Trophoblast cell (in vitro differentiated cells and primary cell): ENCODE measurements at regions not wholly inside any gene's neighbourhood (a gene's known extent, or its start where the extent isn't known, plus 50 kb on each side); places are given as distances from the start of the nearest gene placed in this dataset.

Source experiments
- DNase-seq, 2 donors: peaks; one replicate each; pipeline ENCODE4 v3.0.0-alpha.2; 2016
- H2AFZ ChIP-seq: 2 replicates; pipeline ENCODE4 v1.6.1; 2013; ENCODE audit warnings: low read length, moderate library complexity, mild to moderate bottlenecking; ENCODE audit not compliant: insufficient read depth, poor library complexity
- H2AK5ac ChIP-seq: 2 replicates; pipeline ENCODE4 v1.6.1; 2013; ENCODE audit warnings: mild to moderate bottlenecking, low read length
- H2BK120ac ChIP-seq: 2 replicates; pipeline ENCODE4 v1.6.1; 2013; ENCODE audit warnings: low read length, mild to moderate bottlenecking, moderate library complexity; ENCODE audit not compliant: insufficient read depth, poor library complexity
- H2BK12ac ChIP-seq: 2 replicates; pipeline ENCODE4 v1.6.1; 2013; ENCODE audit warnings: mild to moderate bottlenecking, low read length, moderate library complexity
- H2BK5ac ChIP-seq: 2 replicates; pipeline ENCODE4 v1.6.1; 2013; ENCODE audit warnings: low read length, low read depth, moderate library complexity, mild to moderate bottlenecking; ENCODE audit not compliant: poor library complexity
- H3K14ac ChIP-seq: 2 replicates; pipeline ENCODE4 v1.6.1; 2013; ENCODE audit warnings: mild to moderate bottlenecking, low read length
- H3K18ac ChIP-seq: 2 replicates; pipeline ENCODE4 v1.6.1; 2013; ENCODE audit warnings: mild to moderate bottlenecking, low read length
- H3K23ac ChIP-seq: 2 replicates; pipeline ENCODE4 v1.6.1; 2013; ENCODE audit warnings: low read length
- H3K27ac ChIP-seq: 2 replicates; pipeline ENCODE4 v1.5.1; 2013; ENCODE audit warnings: low read depth, mild to moderate bottlenecking, inconsistent platforms, low read length, moderate library complexity
- H3K27me3 ChIP-seq: 2 replicates; pipeline ENCODE4 v1.6.1; 2013; ENCODE audit warnings: inconsistent platforms, mild to moderate bottlenecking, low read length, moderate library complexity; ENCODE audit not compliant: insufficient read depth
- H3K36me3 ChIP-seq, 2 experiments: 1 replicate in 1 of 2; 2 replicates in 1 of 2; pipeline ENCODE4 v1.6.1; 2013; ENCODE audit warnings: low read length in 2 of 2, mild to moderate bottlenecking in 2 of 2, moderate library complexity in 1 of 2; ENCODE audit not compliant: insufficient read depth in 2 of 2, control insufficient read depth in 1 of 2
- H3K4ac ChIP-seq: 2 replicates; pipeline ENCODE4 v1.6.1; 2013; ENCODE audit warnings: low read depth, mild to moderate bottlenecking, low read length, moderate library complexity
- H3K4me1 ChIP-seq, 2 experiments: 1 replicate in 1 of 2; 2 replicates in 1 of 2; pipeline ENCODE4 v1.6.1; 2013; ENCODE audit warnings: low read length in 2 of 2, mild to moderate bottlenecking in 2 of 2, moderate library complexity in 1 of 2; ENCODE audit not compliant: insufficient read depth in 2 of 2, control insufficient read depth in 1 of 2
- H3K4me2 ChIP-seq: 2 replicates; pipeline ENCODE4 v1.6.1; 2013; ENCODE audit warnings: inconsistent platforms, mild to moderate bottlenecking, low read length, moderate library complexity
- H3K4me3 ChIP-seq: 2 replicates; pipeline ENCODE4 v1.5.1; 2013; ENCODE audit warnings: mild to moderate bottlenecking, low read depth, low read length, inconsistent platforms
- H3K79me1 ChIP-seq: one replicate; pipeline ENCODE4 v1.6.1; 2013; ENCODE audit warnings: low read length
- H3K79me2 ChIP-seq: 2 replicates; pipeline ENCODE4 v1.6.1; 2013; ENCODE audit warnings: low read length, mild to moderate bottlenecking; ENCODE audit not compliant: control insufficient read depth, insufficient read depth, poor library complexity
- H3K9ac ChIP-seq: 2 replicates; pipeline ENCODE4 v1.6.1; 2013; ENCODE audit warnings: mild to moderate bottlenecking, low read length
- H3K9me3 ChIP-seq: 2 replicates; pipeline ENCODE4 v1.6.1; 2013; ENCODE audit warnings: low read depth, mild to moderate bottlenecking, control low read depth, inconsistent platforms, low read length; ENCODE audit not compliant: insufficient read depth
- H4K12ac ChIP-seq: 2 replicates; pipeline ENCODE4 v1.6.1; 2013; ENCODE audit warnings: low read depth, mild to moderate bottlenecking, low read length, moderate library complexity
- H4K8ac ChIP-seq: 2 replicates; pipeline ENCODE4 v1.6.1; 2013; ENCODE audit warnings: low read depth, mild to moderate bottlenecking, low read length, moderate library complexity
- H4K91ac ChIP-seq: one replicate; pipeline ENCODE4 v1.6.1; 2013; ENCODE audit warnings: low read depth, mild to moderate bottlenecking, low read length, moderate library complexity
- WGBS: extraction: QIAGEN DNeasy Blood & Tissue Kit; methylation state at CpG from one replicate; pipeline ENCODE4 v1.1.7; 2013; ENCODE audit warnings: missing lambda C conversion rate; ENCODE audit not compliant: insufficient read length, insufficient coverage; ENCODE audit errors: extremely low coverage; 5-methylcytosine and 5-hydroxymethylcytosine counted together

- Histone ChIP-seq H3K9me3 (peaks cover 1% of the 10 kb centered on the region), H3K79me1 (no peaks in the 10 kb centered on the region), H2BK120ac (no peak overlapping the region), H4K91ac (no peak overlapping the region), H2BK12ac (no peak overlapping the region), H2AFZ (no peak overlapping the region), H3K4me2 (no peak overlapping the region), H3K18ac (no peak overlapping the region), H3K79me2 (no peaks in the 10 kb centered on the region), H3K4ac (no peak overlapping the region), H4K12ac (no peak overlapping the region), H3K36me3 (no peaks in the 10 kb centered on the region), H3K4me1 (peaks cover 1 to 3% of the 10 kb centered on the region in 2 experiments), H2AK5ac (no peak overlapping the region), H3K27me3 (no peaks in the 10 kb centered on the region), H4K8ac (no peak overlapping the region), H3K4me3 (no peak overlapping the region), H2BK5ac (no peak overlapping the region), H3K23ac (no peak overlapping the region), H3K14ac (no peak overlapping the region), H3K9ac (no peak overlapping the region), H3K27ac (no peak overlapping the region)
- DNase-seq, result no peak
- WGBS, result 100% methylated on average over 1 of the region's 6 CpGs
Measured at GRCh38 chr7:41051062-41051461, 651.8 kb downstream of the INHBA start.

- no peak for DNase-seq
- WGBS, result no CpG with 5 or more reads among the region's 2 CpGs
Measured at GRCh38 chr7:41048771-41049170, 654.1 kb downstream of the INHBA start.

GRCh38 chr7:41047789-41048191 lies 655.1 kb downstream of the INHBA start:
- no peak overlapping the region for H3K4me3 ChIP-seq
- H3K18ac ChIP-seq, result no peak overlapping the region
- H3K14ac ChIP-seq, result no peak overlapping the region
- no peaks in the 10 kb centered on the region for H3K27me3 ChIP-seq
- peak overlapping the region; percentile 73 for H2BK12ac ChIP-seq
- H3K27ac ChIP-seq, result no peak overlapping the region
- H2BK120ac ChIP-seq, result no peak overlapping the region
- H3K79me1 ChIP-seq, result peaks cover 2% of the 10 kb centered on the region
- no peaks in the 10 kb centered on the region for H3K79me2 ChIP-seq
- H4K8ac ChIP-seq, result no peak overlapping the region
- no peak overlapping the region for H3K4ac ChIP-seq
- H3K9me3 ChIP-seq, result peaks cover 1% of the 10 kb centered on the region
- H2BK5ac ChIP-seq, result no peak overlapping the region
- H3K23ac ChIP-seq, result no peak overlapping the region
- peak overlapping the region; percentile 1 for H4K91ac ChIP-seq
- H3K4me1 ChIP-seq, result peaks cover 2 to 3% of the 10 kb centered on the region in 2 experiments
- no peak overlapping the region for H3K4me2 ChIP-seq
- H3K9ac ChIP-seq, result no peak overlapping the region
- DNase-seq, result peak in 1 of 2 donors; percentile 8
- no peaks in the 10 kb centered on the region for H3K36me3 ChIP-seq
- H2AFZ ChIP-seq, result no peak overlapping the region
- no peak overlapping the region for H2AK5ac ChIP-seq
- WGBS, result no CpG with 5 or more reads among the region's 9 CpGs
- H4K12ac ChIP-seq, result no peak overlapping the region

More at GRCh38 chr7:41048771-41049170, 654.1 kb downstream of the INHBA start:
- peaks cover 2 to 3% of the 10 kb centered on the region in 2 experiments for H3K4me1 ChIP-seq
- no peak overlapping the region for H4K8ac ChIP-seq
- no peak overlapping the region for H2BK120ac ChIP-seq
- H3K79me1 ChIP-seq, result peaks cover 2% of the 10 kb centered on the region
- H2BK5ac ChIP-seq, result no peak overlapping the region
- peaks cover 1% of the 10 kb centered on the region for H3K9me3 ChIP-seq
- H3K4me2 ChIP-seq, result no peak overlapping the region
- no peak overlapping the region for H2AFZ ChIP-seq
- no peak overlapping the region for H3K4me3 ChIP-seq
- no peaks in the 10 kb centered on the region for H3K36me3 ChIP-seq
- H2AK5ac ChIP-seq, result no peak overlapping the region
- no peak overlapping the region for H3K14ac ChIP-seq
- no peaks in the 10 kb centered on the region for H3K27me3 ChIP-seq
- H2BK12ac ChIP-seq, result no peak overlapping the region
- H3K18ac ChIP-seq, result no peak overlapping the region
- no peak overlapping the region for H3K9ac ChIP-seq
- no peak overlapping the region for H3K4ac ChIP-seq
- peak overlapping the region; percentile 41 for H4K91ac ChIP-seq
- H3K27ac ChIP-seq, result no peak overlapping the region
- H3K79me2 ChIP-seq, result no peaks in the 10 kb centered on the region
- H4K12ac ChIP-seq, result no peak overlapping the region
- H3K23ac ChIP-seq, result no peak overlapping the region

GRCh38 chr7:41047211-41047610 lies 655.7 kb downstream of the INHBA start:
- Histone ChIP-seq H2AFZ (no peak overlapping the region), H3K18ac (no peak overlapping the region), H3K36me3 (no peaks in the 10 kb centered on the region), H3K4ac (no peak overlapping the region), H3K9me3 (no peaks in the 10 kb centered on the region), H3K9ac (no peak overlapping the region), H2BK120ac (no peak overlapping the region), H4K8ac (no peak overlapping the region), H3K23ac (no peak overlapping the region), H2BK12ac (no peak overlapping the region), H3K4me3 (no peak overlapping the region), H3K27me3 (no peaks in the 10 kb centered on the region), H3K4me2 (no peak overlapping the region), H3K79me2 (no peaks in the 10 kb centered on the region), H3K14ac (no peak overlapping the region), H2AK5ac (no peak overlapping the region), H4K91ac (no peak overlapping the region), H4K12ac (no peak overlapping the region), H3K27ac (no peak overlapping the region), H2BK5ac (no peak overlapping the region), H3K4me1 (peaks cover 2 to 3% of the 10 kb centered on the region in 2 experiments), H3K79me1 (peaks cover 2% of the 10 kb centered on the region)
- no peak for DNase-seq
- WGBS, result no CpG with 5 or more reads among the region's 5 CpGs
